NCI-H2196 (cell line): ENCODE measurements at regions not wholly inside any gene's neighbourhood (a gene's known extent, or its start where the extent isn't known, plus 50 kb on each side); places are given as distances from the start of the nearest gene placed in this dataset.
A peak's percentile ranks its signal among the peaks of the same experiment; 100 is the strongest.
"Not testable (repeated sequence)": the region's sequence is repeated elsewhere in the genome, so short reads cannot be mapped to it uniquely, and the experiment has no call there.

Source experiments
- DNase-seq: peaks from one replicate; lab custom pipeline; 2025; ENCODE audit not compliant: unreplicated experiment; lab: John Stamatoyannopoulos, UW

GRCh38 chr1:164092603-164093353 is 466.2 kb upstream of the PBX1 start:
- no peak for DNase-seq

GRCh38 chr1:164093543-164093942 is 465.4 kb upstream of the PBX1 start:
- DNase-seq, result no peak

GRCh38 chr1:164101802-164102201 is 457.2 kb upstream of the PBX1 start:
- no peak for DNase-seq

GRCh38 chr1:164131949-164132348 is 427.0 kb upstream of the PBX1 start:
- no peak for DNase-seq

GRCh38 chr1:164137273-164137925 is 421.6 kb upstream of the PBX1 start:
- no peak for DNase-seq

GRCh38 chr1:164141797-164142196 is 417.2 kb upstream of the PBX1 start:
- DNase-seq, result no peak

- no peak for DNase-seq
Measured at GRCh38 chr1:164154622-164155021, 404.4 kb upstream of the PBX1 start.

GRCh38 chr1:164155347-164155746 is 403.6 kb upstream of the PBX1 start:
- no peak for DNase-seq

GRCh38 chr1:164163289-164163849 is 395.6 kb upstream of the PBX1 start:
- no peak for DNase-seq

GRCh38 chr1:164165466-164165865 is 393.5 kb upstream of the PBX1 start:
- no peak for DNase-seq

GRCh38 chr1:164166454-164166853 is 392.5 kb upstream of the PBX1 start:
- not testable (repeated sequence) for DNase-seq

GRCh38 chr1:164177118-164177517 is 381.9 kb upstream of the PBX1 start:
- DNase-seq, result no peak

GRCh38 chr1:164180824-164181223 is 378.2 kb upstream of the PBX1 start:
- no peak for DNase-seq

GRCh38 chr1:164183854-164184635 is 374.9 kb upstream of the PBX1 start:
- no peak for DNase-seq

GRCh38 chr1:164186881-164187280 is 372.1 kb upstream of the PBX1 start:
- DNase-seq, result no peak

GRCh38 chr1:164188497-164188896 is 370.5 kb upstream of the PBX1 start:
- DNase-seq, result no peak

- no peak for DNase-seq
Measured at GRCh38 chr1:164191191-164191590, 367.8 kb upstream of the PBX1 start.

- no peak for DNase-seq
Measured at GRCh38 chr1:164210211-164210739, 348.7 kb upstream of the PBX1 start.

GRCh38 chr1:164223378-164223777 is 335.6 kb upstream of the PBX1 start:
- DNase-seq, result peak; percentile 22

GRCh38 chr1:164225011-164225410 is 334.0 kb upstream of the PBX1 start:
- no peak for DNase-seq

- DNase-seq, result no peak
Measured at GRCh38 chr1:164226977-164227376, 332.0 kb upstream of the PBX1 start.
